Neural crest cell (in vitro differentiated cells): ENCODE measurements at regions not wholly inside any gene's neighbourhood (a gene's known extent, or its start where the extent isn't known, plus 50 kb on each side); places are given as distances from the start of the nearest gene placed in this dataset.

Experiments used
- DNase-seq: peaks from one replicate; pipeline ENCODE4 v3.0.0; 2021; ENCODE audit warnings: low read depth, mixed read lengths, low spot score
- H3K27ac Mint-ChIP-seq: one replicate; pipeline ENCODE4 v1.8.0; 2021; ENCODE audit warnings: mild to moderate bottlenecking, mixed read lengths; ENCODE audit not compliant: unreplicated experiment
- H3K27me3 Mint-ChIP-seq: 2 replicates; pipeline ENCODE4 v1.8.0; 2021; ENCODE audit warnings: low read depth, mild to moderate bottlenecking, mixed read lengths
- H3K36me3 Mint-ChIP-seq: 2 replicates; pipeline ENCODE4 v1.8.0; 2021; ENCODE audit warnings: low read depth, mild to moderate bottlenecking, mixed read lengths
- H3K4me1 Mint-ChIP-seq: 2 replicates; pipeline ENCODE4 v1.8.0; 2021; ENCODE audit warnings: mixed read lengths
- H3K4me3 Mint-ChIP-seq: one replicate; pipeline ENCODE4 v1.8.0; 2021; ENCODE audit warnings: mild to moderate bottlenecking, mixed read lengths
- H3K9me3 Mint-ChIP-seq: 2 replicates; pipeline ENCODE4 v1.8.0; 2021; ENCODE audit warnings: mixed read lengths
- TF ChIP-seq, protein P1 (sequence below): fragments of 200-600 bp; sonication (generic); conservative IDR thresholded peaks from 2 replicates; pipeline ENCODE4 v1.5.0; 2021; ENCODE audit warnings: antibody characterized with exemption, mild to moderate bottlenecking

DNA sequence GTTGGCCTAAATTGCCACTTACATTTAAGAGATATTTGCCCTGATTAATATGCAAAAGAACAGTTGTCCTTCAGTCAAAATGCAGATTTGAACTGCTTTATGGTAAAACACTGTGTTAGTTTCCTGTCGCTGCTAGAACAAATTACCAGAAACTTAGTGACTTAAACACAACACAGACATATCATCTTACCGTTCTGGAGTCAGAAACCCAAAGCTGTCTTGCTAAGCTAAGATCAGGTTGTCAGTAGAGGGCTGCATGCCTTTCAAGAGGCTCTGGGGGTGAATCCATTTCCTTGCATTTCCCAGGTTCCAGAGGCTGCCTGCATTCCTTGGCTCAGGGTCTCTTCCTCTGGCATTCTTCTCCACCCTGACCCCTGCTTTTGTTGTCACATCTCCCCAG, 149.5 kb downstream of the FAM161A start:
- no peaks in the 10 kb centered on the region for H3K36me3 Mint-ChIP-seq
- H3K4me1 Mint-ChIP-seq = no peaks in the 10 kb centered on the region
- TF ChIP-seq, protein P1, sequence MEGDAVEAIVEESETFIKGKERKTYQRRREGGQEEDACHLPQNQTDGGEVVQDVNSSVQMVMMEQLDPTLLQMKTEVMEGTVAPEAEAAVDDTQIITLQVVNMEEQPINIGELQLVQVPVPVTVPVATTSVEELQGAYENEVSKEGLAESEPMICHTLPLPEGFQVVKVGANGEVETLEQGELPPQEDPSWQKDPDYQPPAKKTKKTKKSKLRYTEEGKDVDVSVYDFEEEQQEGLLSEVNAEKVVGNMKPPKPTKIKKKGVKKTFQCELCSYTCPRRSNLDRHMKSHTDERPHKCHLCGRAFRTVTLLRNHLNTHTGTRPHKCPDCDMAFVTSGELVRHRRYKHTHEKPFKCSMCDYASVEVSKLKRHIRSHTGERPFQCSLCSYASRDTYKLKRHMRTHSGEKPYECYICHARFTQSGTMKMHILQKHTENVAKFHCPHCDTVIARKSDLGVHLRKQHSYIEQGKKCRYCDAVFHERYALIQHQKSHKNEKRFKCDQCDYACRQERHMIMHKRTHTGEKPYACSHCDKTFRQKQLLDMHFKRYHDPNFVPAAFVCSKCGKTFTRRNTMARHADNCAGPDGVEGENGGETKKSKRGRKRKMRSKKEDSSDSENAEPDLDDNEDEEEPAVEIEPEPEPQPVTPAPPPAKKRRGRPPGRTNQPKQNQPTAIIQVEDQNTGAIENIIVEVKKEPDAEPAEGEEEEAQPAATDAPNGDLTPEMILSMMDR = no peak
- no peaks in the 10 kb centered on the region for H3K27me3 Mint-ChIP-seq
- no peaks in the 10 kb centered on the region for H3K9me3 Mint-ChIP-seq
- H3K27ac Mint-ChIP-seq = no peak overlapping the region
- no peak for DNase-seq
- H3K4me3 Mint-ChIP-seq = no peak overlapping the region

DNA sequence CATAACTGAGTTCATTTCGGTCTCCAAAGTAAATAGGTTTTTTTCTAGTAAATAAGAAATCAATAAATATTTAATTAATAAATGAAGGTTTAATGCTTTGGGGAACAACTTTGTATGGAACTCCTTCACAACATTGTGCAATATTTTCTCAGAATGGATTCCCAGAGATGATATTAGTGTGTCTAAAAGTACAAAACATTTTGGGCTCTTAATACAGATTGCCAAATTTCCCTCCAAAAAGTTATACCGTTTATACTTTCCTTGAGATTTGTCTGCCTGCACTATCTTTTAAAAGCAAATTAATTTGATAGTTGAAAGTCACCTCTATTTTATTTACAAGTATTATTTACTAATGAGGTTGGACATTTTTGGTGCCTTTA, 151.8 kb downstream of the FAM161A start:
- Mint-ChIP-seq H3K9me3 (no peaks in the 10 kb centered on the region), H3K36me3 (no peaks in the 10 kb centered on the region), H3K27ac (no peak overlapping the region), H3K4me3 (no peak overlapping the region), H3K27me3 (no peaks in the 10 kb centered on the region), H3K4me1 (no peaks in the 10 kb centered on the region)
- no peak for DNase-seq
- TF ChIP-seq, protein P1 = no peak

DNA sequence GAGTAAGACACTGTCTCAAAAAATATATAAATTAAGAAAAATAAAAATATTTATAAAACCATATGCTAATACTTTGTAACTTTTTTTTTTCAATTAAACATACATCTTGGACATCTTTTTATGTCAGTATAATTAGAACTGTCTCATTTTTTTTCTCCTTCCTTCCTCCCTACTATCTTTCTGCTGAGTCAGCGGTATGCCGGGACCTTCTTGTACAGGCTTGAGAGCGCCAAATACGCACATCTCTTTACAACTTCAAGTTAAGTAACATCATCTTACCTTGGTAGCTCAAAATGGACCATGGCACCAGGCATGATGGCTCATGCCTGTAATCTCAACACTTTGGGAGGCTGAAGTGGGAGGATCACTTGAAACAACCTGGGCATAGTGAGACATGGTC, 153.4 kb downstream of the FAM161A start:
- Mint-ChIP-seq H3K27ac (no peak overlapping the region), H3K4me3 (no peak overlapping the region), H3K4me1 (peaks cover 1% of the 10 kb centered on the region), H3K36me3 (no peaks in the 10 kb centered on the region), H3K9me3 (no peaks in the 10 kb centered on the region), H3K27me3 (no peaks in the 10 kb centered on the region)
- no peak for DNase-seq
- TF ChIP-seq, protein P1 = no peak

DNA sequence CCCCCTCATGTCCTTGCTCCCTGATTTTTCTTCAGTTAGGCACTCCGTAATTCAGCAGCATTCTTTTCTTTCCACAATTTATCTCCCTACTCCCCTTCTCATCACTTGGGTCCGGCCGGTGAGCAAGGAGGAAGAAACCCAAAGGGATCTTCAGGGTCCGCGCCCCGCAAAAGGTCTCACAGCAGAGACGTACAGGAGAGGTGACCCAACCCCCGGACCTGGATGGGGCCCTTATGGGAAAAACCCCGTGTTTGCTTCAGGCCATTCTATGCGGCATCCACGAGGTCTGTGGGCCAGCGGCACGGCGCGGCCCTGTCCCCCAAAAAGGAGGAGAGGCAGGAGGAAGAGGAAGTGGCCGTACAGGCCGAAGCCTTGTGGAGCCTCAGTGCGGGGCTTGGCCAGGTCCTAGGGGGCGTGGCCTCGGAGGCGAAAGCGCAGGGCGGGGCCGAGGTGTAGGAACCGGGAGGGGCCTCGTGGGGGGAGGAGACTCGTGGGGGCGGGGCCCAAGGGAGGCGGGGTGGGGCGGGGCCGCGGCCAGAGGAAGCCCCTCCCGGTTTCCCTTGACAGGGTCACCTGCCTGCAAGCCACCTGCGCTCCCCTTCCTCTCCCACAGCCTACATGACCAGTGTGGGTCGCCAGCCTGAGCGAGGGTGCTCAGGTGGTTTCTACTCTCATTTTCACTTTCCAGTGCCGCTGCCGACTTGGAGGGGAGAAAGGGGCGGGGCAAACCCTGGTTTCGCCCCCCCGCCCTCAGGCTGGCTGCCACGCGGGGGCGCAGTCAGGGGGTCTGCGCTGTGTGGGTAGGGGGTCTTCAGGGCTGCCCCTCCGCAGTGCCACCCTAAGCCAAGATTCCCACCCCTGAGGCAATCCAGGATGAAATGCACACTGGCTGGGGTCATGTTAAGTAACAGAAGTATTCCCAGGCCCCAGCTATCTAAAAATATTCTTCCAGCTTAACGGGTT, 156.4 kb upstream of the XPO1 start:
- no peaks in the 10 kb centered on the region for H3K36me3 Mint-ChIP-seq

DNA sequence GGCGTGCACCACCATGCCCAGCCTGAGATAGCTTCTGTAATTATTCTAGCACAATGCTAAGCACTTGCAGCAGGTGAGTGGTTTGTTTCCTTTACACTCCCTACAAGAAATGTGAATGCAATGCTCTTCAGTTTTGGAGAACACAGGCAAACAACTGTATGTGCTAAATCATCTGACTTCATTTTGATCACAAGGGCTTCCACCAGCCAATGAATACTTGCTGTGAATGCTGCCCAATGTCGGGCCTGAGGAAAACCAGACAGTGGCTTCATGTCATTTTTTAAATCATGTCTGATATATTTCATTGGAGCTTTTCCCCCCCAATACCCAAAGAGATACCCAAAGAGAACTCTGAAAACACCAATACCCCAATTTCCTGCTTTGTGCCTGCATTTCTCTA, 155.6 kb upstream of the XPO1 start:
- no peaks in the 10 kb centered on the region for H3K27me3 Mint-ChIP-seq
- no peaks in the 10 kb centered on the region for H3K9me3 Mint-ChIP-seq
- H3K27ac Mint-ChIP-seq = no peak overlapping the region
- H3K36me3 Mint-ChIP-seq = no peaks in the 10 kb centered on the region
- TF ChIP-seq, protein P1 = no peak
- peaks cover 10% of the 10 kb centered on the region for H3K4me1 Mint-ChIP-seq
- peak overlapping the region; percentile 84 for H3K4me3 Mint-ChIP-seq
- DNase-seq = no peak

More for the DNA sequence above, 156.4 kb upstream of the XPO1 start:
- Mint-ChIP-seq H3K4me1 (peaks cover 10% of the 10 kb centered on the region), H3K27me3 (no peaks in the 10 kb centered on the region), H3K9me3 (no peaks in the 10 kb centered on the region), H3K4me3 (peak overlapping the region; percentile 84), H3K27ac (peak overlapping the region; percentile 83)
- peak; percentile 81 for DNase-seq
- TF ChIP-seq, protein P1 = peak; percentile 60
